Stimulated activated CD8-positive, alpha-beta memory T cell treated with anti-CD3 and anti-CD28 coated beads, Interleukin-7, amount 100 ng/mL, for 1 hour (primary cell): ENCODE measurements at regions not wholly inside any gene's neighbourhood (a gene's known extent, or its start where the extent isn't known, plus 50 kb on each side); places are given as distances from the start of the nearest gene placed in this dataset.

Experiments
- DNase-seq, 2 donors: peaks; one replicate each; pipeline ENCODE4 v3.0.0-alpha.2; 2020; ENCODE audit warnings: low read depth in 2 of 2

- DNase-seq, result no peak
Observed at GRCh38 chr15:55026381-55026780, 170.4 kb downstream of the RSL24D1 start.

- DNase-seq, result no peak
Observed at GRCh38 chr15:55017635-55018034, 179.1 kb downstream of the RSL24D1 start.

- no peak for DNase-seq
Observed at GRCh38 chr15:55016225-55016624, 180.5 kb downstream of the RSL24D1 start.

- DNase-seq, result no peak
Observed at GRCh38 chr15:55015093-55015445, 181.7 kb downstream of the RSL24D1 start.

- DNase-seq, result no peak
Observed at GRCh38 chr15:55014391-55015092, 182.2 kb downstream of the RSL24D1 start.

GRCh38 chr15:55008421-55008820, 188.3 kb downstream of the RSL24D1 start:
- no peak for DNase-seq

- no peak for DNase-seq
Observed at GRCh38 chr15:55007561-55007960, 189.2 kb downstream of the RSL24D1 start.

GRCh38 chr15:55005679-55006078, 191.1 kb downstream of the RSL24D1 start:
- no peak for DNase-seq

- no peak for DNase-seq
Observed at GRCh38 chr15:55003965-55004873, 192.5 kb downstream of the RSL24D1 start.

GRCh38 chr15:54998661-54999060, 198.1 kb downstream of the RSL24D1 start:
- no peak for DNase-seq

GRCh38 chr15:54990793-54991192, 205.9 kb downstream of the RSL24D1 start:
- DNase-seq, result no peak

GRCh38 chr15:54987881-54988280, 208.9 kb downstream of the RSL24D1 start:
- DNase-seq, result no peak

- no peak for DNase-seq
Observed at GRCh38 chr15:54979964-54980363, 216.8 kb downstream of the RSL24D1 start.

- no peak for DNase-seq
Observed at GRCh38 chr15:54962637-54963036, 234.1 kb downstream of the RSL24D1 start.

- DNase-seq, result no peak
Observed at GRCh38 chr15:54960266-54960665, 236.5 kb downstream of the RSL24D1 start.

- no peak for DNase-seq
Observed at GRCh38 chr15:54941417-54941816, 255.3 kb downstream of the RSL24D1 start.

- no peak for DNase-seq
Observed at GRCh38 chr15:54917312-54917711, 279.4 kb downstream of the RSL24D1 start.

GRCh38 chr15:54915380-54915779, 281.4 kb downstream of the RSL24D1 start:
- no peak for DNase-seq

GRCh38 chr15:54884312-54884711, 312.4 kb downstream of the RSL24D1 start:
- DNase-seq, result no peak

- no peak for DNase-seq
Observed at GRCh38 chr15:54859982-54860381, 336.8 kb downstream of the RSL24D1 start.

GRCh38 chr15:54854667-54855066, 342.1 kb downstream of the RSL24D1 start:
- DNase-seq, result no peak

- DNase-seq, result no peak
Observed at GRCh38 chr15:54850101-54850500, 346.6 kb downstream of the RSL24D1 start.

- no peak for DNase-seq
Observed at GRCh38 chr15:54843006-54843405, 353.7 kb downstream of the RSL24D1 start.
